HG03565 (cell line): ENCODE measurements at regions not wholly inside any gene's neighbourhood (a gene's known extent, or its start where the extent isn't known, plus 50 kb on each side); places are given as distances from the start of the nearest gene placed in this dataset.

Experiments used
- ATAC-seq: cut with Tn5 transposase; IDR thresholded peaks from one replicate; pipeline ENCODE4 v1.9.1; 2021; ENCODE audit warnings: mild to moderate bottlenecking, moderate library complexity; ENCODE audit not compliant: unreplicated experiment

DNA sequence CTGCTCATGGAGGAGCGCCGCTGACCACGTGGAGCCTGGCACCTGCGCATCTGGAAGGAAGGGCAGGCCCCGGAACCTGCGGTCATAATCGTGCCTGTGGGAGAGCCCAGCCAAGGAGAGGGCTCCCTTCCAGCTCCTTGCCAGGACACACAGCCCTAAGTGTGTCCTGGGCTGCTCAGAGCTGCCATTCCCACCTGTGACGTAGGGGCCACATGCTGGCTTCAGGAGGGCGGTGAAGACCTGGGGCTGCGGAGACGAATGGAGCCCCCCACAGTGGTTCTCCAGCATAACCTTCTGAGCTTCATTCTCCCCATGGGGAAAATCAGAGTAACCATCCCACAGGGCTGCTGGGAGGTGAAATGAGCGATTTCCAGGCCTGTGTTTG, 127.6 kb upstream of the CHST15 start:
- ATAC-seq: peak; percentile 1

DNA sequence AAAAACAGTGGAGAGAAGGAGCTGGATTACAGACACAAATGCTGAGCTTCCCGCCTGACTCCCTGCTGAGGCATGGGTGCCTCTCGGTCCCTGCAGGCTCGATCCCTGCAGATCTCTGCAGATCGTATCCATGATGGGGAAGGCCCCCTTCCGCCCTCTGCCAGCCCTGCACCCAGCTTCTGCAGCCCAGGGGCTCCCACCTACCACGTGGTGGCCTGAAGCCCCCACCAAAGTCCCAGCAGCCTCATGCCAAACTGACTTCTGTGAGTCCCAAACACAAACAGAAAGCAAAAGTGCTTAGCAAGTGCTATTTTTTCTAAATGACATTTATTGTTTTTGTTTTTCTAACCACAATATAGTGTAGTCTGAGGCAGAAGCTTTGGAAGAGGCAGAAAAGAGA, 127.1 kb upstream of the CHST15 start:
- ATAC-seq: no peak

DNA sequence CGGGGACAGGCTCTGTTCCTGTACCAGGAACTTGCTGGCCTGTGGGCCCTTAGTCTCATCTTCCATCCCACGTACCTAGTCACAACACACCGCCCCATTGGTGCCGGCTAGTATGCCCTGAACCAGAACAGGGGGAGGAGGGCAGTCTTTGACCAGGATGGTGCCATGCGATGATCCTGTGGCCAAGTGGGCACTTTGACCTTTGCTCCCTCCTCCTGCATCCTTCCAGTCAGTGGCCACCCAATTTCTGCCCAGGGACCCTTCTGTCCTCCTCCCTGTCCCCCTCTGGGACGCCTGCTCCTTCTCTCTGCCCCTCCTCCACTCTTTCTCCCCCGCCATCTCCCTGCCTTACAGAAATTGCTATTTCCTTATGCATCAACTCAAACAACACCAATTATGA, 126.3 kb upstream of the CHST15 start:
- ATAC-seq: no peak

DNA sequence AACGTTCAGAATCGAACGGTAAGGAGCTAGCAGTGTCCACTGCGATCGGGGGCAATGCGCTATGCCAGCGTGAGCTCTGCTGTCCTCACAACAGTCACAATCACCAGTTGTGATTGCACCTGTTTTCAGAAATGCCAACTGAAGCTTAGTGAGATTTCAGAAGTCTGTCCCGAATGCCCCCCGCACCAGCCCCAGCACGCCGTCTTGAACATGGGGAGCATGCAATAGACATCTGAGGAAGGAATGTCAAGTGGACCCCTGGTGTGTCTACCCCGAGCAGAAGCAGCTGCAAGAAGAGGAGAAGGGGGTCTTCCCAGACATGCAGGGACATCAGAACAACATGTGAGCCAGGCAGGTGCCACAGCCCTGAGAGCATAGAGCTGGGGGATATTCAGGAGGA, 125.7 kb upstream of the CHST15 start:
- no peak for ATAC-seq

DNA sequence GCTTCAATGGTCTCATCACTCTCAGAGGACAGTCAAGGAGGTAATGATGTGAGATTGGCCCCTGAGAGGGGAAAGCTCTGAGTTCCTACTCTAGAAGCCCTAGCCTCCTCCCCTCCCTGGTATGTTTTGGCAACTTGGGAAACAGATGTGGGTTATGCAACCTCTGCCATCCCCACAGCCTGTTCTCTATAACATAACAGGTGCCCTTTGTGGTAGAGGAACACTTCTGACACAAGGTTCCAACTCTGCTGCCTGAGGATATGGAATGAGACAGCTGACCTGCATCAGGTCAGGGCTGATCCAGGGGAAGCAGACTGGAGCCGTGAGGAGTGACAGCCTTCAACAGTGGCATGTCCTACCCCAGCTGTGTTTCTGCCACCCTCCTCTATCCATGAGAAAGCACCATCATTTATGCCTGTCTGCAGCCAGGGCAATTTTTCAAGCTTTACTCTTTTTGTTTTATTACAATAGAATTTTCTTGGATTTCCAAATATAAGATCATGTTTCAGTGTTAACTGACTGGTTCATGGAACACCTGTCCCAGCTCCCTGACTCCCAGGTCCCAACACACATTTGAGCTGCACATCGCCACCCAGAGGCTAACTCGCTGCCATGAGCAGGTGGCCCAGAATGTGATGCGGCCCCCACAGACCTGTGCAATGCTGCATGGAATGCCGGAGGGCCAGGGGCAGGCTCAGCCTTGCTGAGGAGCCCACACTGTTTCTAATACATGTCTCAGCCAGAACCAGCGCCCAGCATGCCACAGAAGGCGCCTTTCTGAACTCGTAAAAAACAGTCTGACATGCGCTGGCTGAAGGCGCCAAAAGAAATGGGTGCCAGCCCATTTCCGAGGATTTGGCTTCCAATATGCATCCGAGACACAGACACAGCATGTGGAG, 124.8 kb upstream of the CHST15 start:
- no peak for ATAC-seq

DNA sequence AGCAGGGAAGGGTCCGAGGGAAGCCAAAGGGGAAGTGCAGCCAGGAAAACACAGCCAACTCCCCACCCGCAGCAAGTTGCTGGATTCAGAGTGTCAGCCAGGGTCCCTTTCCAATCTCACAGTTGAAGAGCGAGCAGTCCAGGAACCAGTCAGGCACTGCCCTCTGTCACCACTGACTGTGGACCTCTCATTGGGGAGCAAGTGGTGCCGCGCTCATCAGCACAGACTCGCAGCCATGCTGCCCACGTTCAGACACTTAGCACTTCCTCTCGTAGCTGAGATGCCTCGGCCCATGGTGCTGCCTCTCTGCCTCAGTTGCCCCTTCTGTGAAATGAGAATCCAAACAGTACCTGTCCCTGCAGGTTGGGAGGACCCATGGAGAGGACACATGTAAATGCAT, 123.6 kb upstream of the CHST15 start:
- ATAC-seq: no peak

DNA sequence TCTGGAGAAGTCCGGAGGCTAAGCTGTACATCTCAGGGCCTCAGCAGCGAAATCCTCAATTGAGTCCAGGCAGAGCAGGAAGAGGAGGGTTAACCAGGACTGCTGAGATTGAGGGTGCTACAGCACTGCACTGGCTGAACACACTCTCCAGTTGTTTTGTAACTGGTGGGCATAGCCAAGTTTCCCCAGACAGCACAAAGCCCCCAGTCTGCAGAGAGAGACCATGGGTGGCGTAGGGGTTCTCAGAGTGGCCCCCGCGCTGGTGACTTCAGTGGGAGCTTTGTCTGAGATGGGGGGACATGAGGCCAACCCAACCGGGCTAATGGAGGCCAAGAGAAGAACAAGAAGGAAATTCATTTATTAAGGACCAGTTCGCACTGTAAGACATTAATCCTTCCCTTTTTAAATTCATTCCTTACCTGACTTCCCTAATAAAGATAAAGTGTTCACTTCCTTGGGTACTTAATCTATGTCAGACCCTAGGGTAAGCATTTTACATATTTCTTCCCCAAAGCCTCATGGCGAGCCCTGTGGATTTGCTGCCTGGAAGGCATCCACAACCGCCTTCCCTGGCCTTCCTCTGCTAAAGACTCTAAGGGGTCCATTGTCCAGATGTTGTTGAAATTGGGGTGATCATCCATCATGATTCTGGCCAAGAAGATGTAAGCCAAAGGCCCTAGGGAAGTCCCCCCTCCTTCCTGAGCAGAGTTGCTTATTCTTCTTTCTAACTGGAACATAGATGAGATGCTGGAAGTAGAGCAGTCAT, 121.4 kb upstream of the CHST15 start:
- no peak for ATAC-seq

DNA sequence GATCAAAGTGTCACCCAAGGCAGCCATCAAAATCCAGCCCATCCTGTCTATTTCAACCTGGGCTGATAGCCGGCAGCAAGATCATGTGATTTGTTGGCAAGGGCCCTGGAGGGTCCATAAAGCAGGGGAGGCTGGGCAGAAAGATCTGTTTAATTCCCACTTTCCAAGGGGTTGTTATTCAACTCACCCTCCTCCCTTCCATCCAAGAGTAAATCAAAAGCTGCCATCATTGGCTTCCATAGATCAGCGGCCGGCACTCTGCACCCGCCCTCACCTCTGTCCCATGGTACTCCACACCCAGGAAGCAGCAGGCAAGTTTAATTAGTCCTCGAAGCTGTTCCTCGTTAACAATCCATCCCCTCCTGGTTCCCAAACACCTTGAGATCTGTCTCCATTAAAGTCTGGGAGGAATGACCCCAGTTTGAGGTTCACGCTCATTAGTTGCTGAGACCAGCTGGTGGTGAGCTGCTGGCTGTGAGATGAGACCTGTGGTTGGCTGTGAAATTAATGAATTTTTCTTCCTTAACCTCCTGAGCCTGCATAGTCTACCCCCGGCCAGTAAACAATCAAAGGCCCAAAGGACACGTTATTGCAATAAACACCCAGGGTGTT, 120.6 kb upstream of the CHST15 start:
- no peak for ATAC-seq

DNA sequence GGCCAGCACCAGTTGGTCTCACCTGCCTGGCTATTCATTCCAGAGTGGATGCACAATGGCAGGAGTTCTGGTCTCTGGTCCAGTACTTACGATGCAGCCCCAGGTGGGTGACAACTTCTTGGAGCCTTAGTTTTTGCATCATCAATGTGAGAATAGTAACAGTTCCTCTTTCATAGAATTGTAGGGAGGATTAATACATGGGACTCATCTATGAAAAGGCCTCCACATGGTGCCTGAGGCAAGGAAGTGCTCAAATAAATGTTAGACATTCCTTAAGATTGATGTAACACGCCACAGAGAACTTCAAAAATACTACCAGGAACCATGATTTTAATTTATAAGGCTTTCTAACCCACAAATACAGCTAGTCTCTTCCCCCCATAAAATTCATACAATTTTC, 120.1 kb upstream of the CHST15 start:
- no peak for ATAC-seq

DNA sequence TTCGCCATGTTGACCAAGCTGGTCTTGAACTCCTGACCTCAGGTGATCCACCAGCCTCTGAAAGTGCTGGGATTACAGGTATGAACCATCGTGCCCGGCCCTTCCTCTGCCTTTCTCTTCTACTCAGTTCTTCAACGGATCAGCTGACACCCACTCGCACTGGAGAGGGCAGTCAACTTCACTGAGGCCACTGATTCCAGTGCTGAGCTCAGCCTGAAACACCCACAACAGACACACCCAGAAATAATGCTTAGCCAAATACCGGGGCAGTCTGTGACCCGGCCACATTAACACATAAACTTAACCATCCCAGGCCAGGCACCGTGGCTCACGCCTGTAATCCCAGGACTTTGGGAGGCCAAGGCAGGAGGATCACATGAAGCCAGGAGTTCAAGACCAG, 119.3 kb upstream of the CHST15 start:
- no peak for ATAC-seq

DNA sequence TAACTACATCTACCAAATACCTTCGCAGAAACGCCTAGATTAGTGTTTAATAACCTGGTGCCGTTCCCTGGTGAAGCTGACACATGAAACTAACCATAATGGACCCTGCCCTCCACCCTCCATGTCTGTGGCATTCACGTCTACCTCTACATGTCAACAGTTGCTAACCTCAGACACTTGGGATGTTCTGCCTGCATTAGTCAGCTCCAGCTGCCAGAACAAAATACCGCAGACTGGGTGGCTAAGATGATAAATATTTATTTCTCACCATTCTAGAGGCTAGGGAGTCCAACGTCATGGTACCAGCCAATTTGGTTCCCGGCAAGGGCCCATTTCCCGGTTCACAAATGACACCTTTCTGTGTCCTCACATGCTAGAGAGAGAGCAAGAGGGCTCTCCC, 118.5 kb upstream of the CHST15 start:
- ATAC-seq: no peak

DNA sequence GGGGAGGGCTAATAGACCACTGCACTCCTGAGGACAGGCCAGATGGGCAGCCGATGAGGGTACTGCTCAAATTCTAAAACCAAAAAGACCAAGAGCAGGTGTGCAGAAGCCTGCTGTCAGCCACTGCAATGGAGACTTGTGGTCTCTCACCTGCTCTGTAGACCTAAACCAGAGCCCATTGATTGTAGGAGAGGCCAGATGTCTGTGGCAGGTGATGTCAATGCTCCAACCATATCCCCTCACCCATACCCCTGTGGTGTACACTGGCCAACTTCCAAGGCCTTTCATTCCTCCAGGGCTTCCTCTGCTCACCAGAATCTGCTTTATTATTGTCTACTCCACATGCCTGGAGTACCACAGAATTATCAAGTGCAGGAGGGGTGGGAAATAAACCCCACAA, 116.9 kb upstream of the CHST15 start:
- ATAC-seq: no peak

DNA sequence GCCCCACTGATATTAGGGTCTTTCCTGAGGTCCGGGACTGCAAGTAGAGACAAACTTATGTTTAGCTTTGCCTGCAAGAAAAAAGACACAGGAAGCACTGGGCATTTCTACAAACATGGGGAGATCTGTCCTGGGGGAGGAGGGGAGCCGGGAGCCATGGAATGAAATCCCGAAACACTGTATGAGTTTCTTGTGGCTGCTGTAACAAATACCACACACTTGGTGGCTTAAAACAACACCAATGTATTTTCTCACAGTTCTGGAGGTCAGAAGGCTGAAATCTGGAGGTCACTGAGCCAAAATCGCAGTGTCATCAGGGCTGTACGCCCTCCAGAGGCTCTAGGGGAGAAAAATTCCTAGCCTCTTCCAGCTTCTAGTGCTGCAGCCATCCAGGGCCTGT, 114.0 kb upstream of the CHST15 start:
- no peak for ATAC-seq

DNA sequence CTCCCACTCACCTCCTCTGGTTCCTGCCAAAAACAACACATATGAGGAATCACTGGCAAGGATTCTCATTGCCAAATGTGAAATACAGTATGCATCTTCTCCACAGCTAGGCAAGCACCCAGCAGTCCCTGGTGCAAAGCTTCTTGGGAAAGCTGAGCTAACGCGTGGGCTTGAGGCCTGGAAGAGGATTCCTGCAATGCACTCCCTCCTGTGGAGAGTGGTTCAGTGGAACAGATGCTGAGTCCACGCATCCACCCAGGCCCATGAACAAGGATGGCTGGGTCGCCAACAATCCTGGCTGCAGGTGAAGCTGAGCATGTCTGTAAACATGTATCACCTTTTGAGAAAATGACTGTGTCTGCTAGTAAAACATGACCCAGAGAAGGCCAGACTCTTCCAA, 113.2 kb upstream of the CHST15 start:
- no peak for ATAC-seq

DNA sequence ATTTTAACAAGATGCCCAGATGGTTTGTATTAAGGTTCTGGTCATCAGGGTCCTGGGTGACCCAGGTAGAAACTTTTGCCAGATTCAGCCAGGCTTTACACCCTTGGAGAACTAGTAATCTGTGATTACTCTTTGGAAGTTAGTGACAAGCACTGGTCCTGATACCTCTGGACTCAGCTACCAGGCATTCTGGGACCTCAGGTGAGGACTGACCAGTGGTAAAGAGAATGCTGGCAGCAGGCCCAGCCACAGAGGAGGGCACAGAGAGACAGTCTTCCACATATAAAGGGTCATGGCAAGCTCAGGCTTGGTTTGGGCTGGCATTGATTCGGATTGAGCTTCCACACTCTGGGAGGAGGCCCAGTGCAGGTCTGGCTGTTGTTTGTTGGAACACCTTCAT, 112.0 kb upstream of the CHST15 start:
- no peak for ATAC-seq

DNA sequence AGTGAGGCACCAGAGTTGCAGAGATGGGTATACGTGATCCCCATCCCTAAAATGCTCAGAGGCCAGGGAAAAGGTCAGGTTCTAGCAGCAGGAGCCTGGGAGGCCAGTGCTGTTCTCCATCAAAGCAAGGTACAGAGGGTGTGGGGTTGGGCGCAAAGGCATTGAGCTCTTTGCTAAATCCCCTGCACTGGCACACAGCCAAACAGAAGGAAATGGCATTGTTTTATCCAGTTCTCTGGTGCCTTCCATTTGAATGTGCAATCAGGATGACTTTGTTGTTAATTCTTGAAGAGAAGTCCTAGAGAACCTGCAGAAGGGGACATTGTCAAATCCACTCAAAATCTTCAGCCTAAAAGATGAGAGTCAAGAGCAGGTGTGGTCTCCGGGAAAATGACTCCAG, 111.3 kb upstream of the CHST15 start:
- ATAC-seq: no peak

DNA sequence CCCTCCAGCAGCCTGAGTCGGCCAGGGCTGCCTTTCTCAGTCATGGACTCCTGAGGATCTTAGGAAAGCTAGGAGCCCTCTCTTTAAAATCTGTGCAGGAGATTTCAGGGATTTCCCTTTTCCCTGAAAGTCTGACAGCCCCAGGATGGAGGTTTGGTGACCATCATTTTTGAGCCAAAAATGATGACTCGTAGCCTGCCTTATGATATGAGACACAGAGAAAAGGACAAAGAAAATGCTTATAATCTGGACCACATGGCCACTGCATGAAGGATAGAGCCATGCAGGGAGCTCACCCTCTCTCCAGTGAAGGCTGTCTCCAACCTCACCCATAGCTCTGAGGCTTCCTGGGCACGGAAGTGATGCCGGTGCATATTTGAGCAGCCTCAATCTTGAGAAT, 106.6 kb upstream of the CHST15 start:
- ATAC-seq: no peak

DNA sequence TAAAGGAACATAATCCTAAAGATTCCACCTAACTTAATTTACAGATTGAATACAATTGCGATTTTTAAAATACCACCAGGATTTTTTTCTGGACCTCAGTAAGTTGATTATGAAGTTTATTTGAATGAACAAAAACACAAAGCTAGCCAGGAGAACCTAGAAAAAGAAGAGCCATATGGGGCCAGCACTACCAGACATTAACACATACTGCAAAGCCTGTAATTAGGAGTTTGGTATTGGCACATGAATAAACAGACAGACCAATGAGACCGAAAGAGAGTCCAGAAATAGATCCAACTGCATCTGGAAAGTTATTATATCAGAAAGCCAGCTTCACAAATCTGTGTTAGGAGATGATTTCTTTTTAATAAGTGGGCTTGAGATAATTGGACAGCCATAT, 105.5 kb upstream of the CHST15 start:
- no peak for ATAC-seq

DNA sequence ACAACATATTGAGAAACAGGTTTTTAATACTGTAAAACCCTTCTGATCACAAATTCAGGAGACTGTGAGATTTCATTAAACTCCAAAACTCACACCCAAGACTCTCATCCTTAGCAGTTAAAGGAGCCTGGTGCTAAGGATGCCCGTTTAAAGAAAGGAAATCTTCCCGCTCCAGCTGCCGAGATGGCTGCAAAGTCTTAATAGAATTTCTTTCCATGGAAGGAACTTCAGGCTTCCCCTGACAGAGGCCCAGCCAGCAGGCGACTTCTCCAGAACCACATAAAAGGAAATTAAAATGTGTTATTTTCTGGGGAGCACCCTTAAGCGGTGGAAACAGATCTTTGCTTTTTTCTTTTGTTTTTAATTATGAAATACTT, 104.7 kb upstream of the CHST15 start:
- ATAC-seq: no peak

DNA sequence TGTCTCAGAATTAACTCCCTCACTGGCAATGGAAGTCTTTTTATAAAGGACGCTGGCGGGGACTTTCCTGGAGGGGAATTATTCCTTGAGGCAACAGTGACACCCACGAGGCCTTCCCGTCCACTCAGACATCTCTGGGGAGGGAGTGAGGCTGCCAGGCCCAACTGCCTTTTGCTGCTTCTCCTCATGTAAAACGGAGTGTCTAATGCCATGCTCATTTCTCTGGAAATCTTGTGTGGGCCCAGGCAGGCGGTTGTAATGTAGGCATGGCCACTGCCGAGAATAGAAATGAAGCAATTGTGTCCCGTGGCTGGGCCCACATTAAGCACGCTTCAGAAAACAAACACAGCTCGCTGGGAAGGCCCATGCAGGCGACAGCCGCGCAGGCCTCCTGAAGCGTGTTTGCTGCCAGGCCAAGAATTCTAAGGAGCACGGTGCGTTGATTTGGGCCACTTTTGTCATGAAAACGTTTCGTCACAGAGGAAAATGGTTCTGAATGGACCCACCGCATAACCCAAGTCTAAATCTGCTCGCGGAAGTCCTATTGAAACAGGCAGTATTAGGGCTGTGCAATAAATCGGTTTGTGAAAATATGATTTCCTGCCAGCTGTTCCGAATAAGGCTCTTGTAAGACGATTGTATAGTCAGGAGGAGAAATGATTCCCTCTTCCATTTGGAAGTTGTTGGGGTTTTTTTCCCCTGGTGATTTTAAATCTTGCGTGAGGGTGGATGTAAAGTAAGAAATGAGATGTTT, 104.2 kb upstream of the CHST15 start:
- ATAC-seq: no peak

DNA sequence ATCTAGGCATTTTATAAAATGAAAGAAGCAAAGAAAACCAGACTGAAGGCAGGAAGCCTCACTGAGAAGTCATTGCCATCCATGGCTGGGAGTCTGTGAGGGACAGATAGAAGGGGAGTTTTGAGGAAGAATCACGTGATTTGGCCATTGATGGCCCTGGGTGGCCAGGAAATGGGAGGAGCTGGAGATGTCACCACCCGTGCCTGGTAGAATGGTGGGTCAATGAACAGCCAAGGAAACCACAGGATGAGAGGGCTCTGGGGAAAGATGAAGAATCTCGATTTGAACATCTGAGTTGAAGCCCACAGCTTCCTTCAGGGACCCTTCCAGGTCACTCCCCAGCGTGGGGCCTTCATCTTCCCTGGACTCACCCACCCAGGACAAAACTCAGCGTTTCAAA, 103.3 kb upstream of the CHST15 start:
- ATAC-seq: no peak
